WTC11 (cell line): ENCODE measurements at regions not wholly inside any gene's neighbourhood (a gene's known extent, or its start where the extent isn't known, plus 50 kb on each side); places are given as distances from the start of the nearest gene placed in this dataset.

Experiments
- ATAC-seq: fragments of 200-7000 bp; cut with Tn5 transposase; 2 replicates; pipeline ENCODE4 v1.10.0; 2021; ENCODE audit warnings: mild to moderate bottlenecking, moderate library complexity
- CTCF ChIA-PET: fragments of 300-600 bp; sonication (Branson Sonifier 250); formaldehyde crosslinking; loops from one replicate; lab custom pipeline; 2021; ENCODE audit warnings: antibody characterized with exemption; lab: Charles Lee
- POLR2A ChIA-PET: fragments of 350-600 bp; sonication (Branson Sonifier 250); formaldehyde crosslinking; loops from one replicate; lab custom pipeline; 2021; ENCODE audit warnings: antibody characterized with exemption; lab: Charles Lee
- DNase-seq: peaks from one replicate; pipeline ENCODE4 v3.0.0; 2021; ENCODE audit warnings: low spot score
- H3K27ac Mint-ChIP-seq: 2 replicates; pipeline ENCODE4 v1.8.0; 2021; ENCODE audit warnings: mixed read lengths
- H3K27me3 Mint-ChIP-seq: 2 replicates; pipeline ENCODE4 v1.8.0; 2021; ENCODE audit warnings: low read depth, mild to moderate bottlenecking, moderate library complexity, mixed read lengths
- H3K36me3 Mint-ChIP-seq: 2 replicates; pipeline ENCODE4 v1.8.0; 2021; ENCODE audit warnings: mixed read lengths
- H3K4me1 Mint-ChIP-seq: 2 replicates; pipeline ENCODE4 v1.8.0; 2022; ENCODE audit warnings: mixed read lengths
- H3K4me3 Mint-ChIP-seq: 2 replicates; pipeline ENCODE4 v1.8.0; 2021; ENCODE audit warnings: mild to moderate bottlenecking, moderate library complexity, mixed read lengths
- H3K9me3 Mint-ChIP-seq: 2 replicates; pipeline ENCODE4 v1.8.0; 2021; ENCODE audit warnings: mixed read lengths
- ATF1 ChIP-seq: sonication (generic); formaldehyde crosslinking; IDR thresholded peaks from 2 replicates; pipeline ENCODE4 v1.8.1; 2023; ENCODE audit warnings: mild to moderate bottlenecking, moderate library complexity, missing genetic modification reagents
- CREM ChIP-seq: sonication (generic); formaldehyde crosslinking; IDR thresholded peaks from 2 replicates; pipeline ENCODE4 v1.8.1; 2022; ENCODE audit warnings: mild to moderate bottlenecking, missing genetic modification reagents, moderate library complexity
- FOXJ3 ChIP-seq: sonication (generic); formaldehyde crosslinking; IDR thresholded peaks from 2 replicates; pipeline ENCODE4 v1.9.0; 2021; ENCODE audit warnings: missing genetic modification reagents, mild to moderate bottlenecking, borderline replicate concordance
- FOXK1 ChIP-seq: sonication (generic); formaldehyde crosslinking; IDR thresholded peaks from 2 replicates; pipeline ENCODE4 v1.8.0; 2022; ENCODE audit warnings: mild to moderate bottlenecking, moderate library complexity, missing genetic modification reagents
- FOXP1 ChIP-seq: sonication (generic); formaldehyde crosslinking; IDR thresholded peaks from 2 replicates; pipeline ENCODE4 v1.8.0; 2022; ENCODE audit warnings: missing genetic modification reagents, mild to moderate bottlenecking, moderate library complexity, borderline replicate concordance
- IRF1 ChIP-seq: sonication (generic); formaldehyde crosslinking; IDR thresholded peaks from 2 replicates; pipeline ENCODE4 v1.8.0; 2023; ENCODE audit warnings: missing genetic modification reagents
- IRF2 ChIP-seq: sonication (generic); formaldehyde crosslinking; IDR thresholded peaks from 2 replicates; pipeline ENCODE4 v1.8.0; 2022; ENCODE audit warnings: low read depth, missing genetic modification reagents, borderline replicate concordance
- NR1H2 ChIP-seq: sonication (generic); formaldehyde crosslinking; IDR thresholded peaks from 2 replicates; pipeline ENCODE4 v1.9.0; 2021; ENCODE audit warnings: mild to moderate bottlenecking, moderate library complexity, missing genetic modification reagents
- PRRX2 ChIP-seq: fragments of 250-450 bp; sonication (Bioruptor Pico); IDR thresholded peaks from 2 replicates; pipeline ENCODE4 v1.8.0; 2021; ENCODE audit warnings: mild to moderate bottlenecking
- RELA ChIP-seq: sonication (generic); formaldehyde crosslinking; IDR thresholded peaks from 2 replicates; pipeline ENCODE4 v1.8.1; 2022; ENCODE audit warnings: missing genetic modification reagents, mild to moderate bottlenecking, borderline replicate concordance
- ZNF121 ChIP-seq: sonication (generic); formaldehyde crosslinking; IDR thresholded peaks from 2 replicates; pipeline ENCODE4 v1.8.0; 2023; ENCODE audit warnings: missing genetic modification reagents
- ZNF219 ChIP-seq: sonication (generic); formaldehyde crosslinking; IDR thresholded peaks from 2 replicates; pipeline ENCODE4 v1.8.0; 2023; ENCODE audit warnings: missing genetic modification reagents, mild to moderate bottlenecking, borderline replicate concordance
- ZSCAN18 ChIP-seq: fragments of 250-450 bp; sonication (Bioruptor Pico); IDR thresholded peaks from 2 replicates; pipeline ENCODE4 v2.1.2; 2022; ENCODE audit warnings: mild to moderate bottlenecking, moderate library complexity
- TF ChIP-seq, protein P1 (sequence below): sonication (generic); formaldehyde crosslinking; IDR thresholded peaks from 2 replicates; pipeline ENCODE4 v1.8.1; 2023; ENCODE audit warnings: mild to moderate bottlenecking, missing genetic modification reagents, moderate library complexity
- TF ChIP-seq, protein P2 (sequence below): sonication (generic); formaldehyde crosslinking; IDR thresholded peaks from 2 replicates; pipeline ENCODE4 v1.8.1; 2023; ENCODE audit warnings: mild to moderate bottlenecking, missing genetic modification reagents
- TF ChIP-seq, protein P3 (sequence below): fragments of 200-600 bp; IDR thresholded peaks from 2 replicates; pipeline ENCODE4 v1.8.0; 2022; ENCODE audit warnings: antibody characterized with exemption
- TF ChIP-seq, protein P4 (sequence below): sonication (generic); formaldehyde crosslinking; IDR thresholded peaks from 2 replicates; pipeline ENCODE4 v1.8.1; 2022; ENCODE audit warnings: missing genetic modification reagents, borderline replicate concordance
- TF ChIP-seq, protein P5 (sequence below): sonication (generic); formaldehyde crosslinking; IDR thresholded peaks from 2 replicates; pipeline ENCODE4 v1.8.0; 2022; ENCODE audit warnings: mild to moderate bottlenecking, missing genetic modification reagents

GRCh38 chr1:98133131-98133530, 212.3 kb upstream of the DPYD start:
- Mint-ChIP-seq H3K4me3 (no peak overlapping the region), H3K9me3 (no peaks in the 10 kb centered on the region)

GRCh38 chr1:98130408-98130807, 209.6 kb upstream of the DPYD start:
- ChIA-PET CTCF (no interaction called here), POLR2A (no interaction called here)
- ATAC-seq = no peak
- no peaks in the 10 kb centered on the region for H3K27me3 Mint-ChIP-seq
- DNase-seq = no peak
- H3K9me3 Mint-ChIP-seq = no peaks in the 10 kb centered on the region
- no peaks in the 10 kb centered on the region for H3K36me3 Mint-ChIP-seq
- H3K4me3 Mint-ChIP-seq = no peak overlapping the region
- no peak overlapping the region for H3K27ac Mint-ChIP-seq
- no peaks in the 10 kb centered on the region for H3K4me1 Mint-ChIP-seq
- TF ChIP-seq, protein P1, sequence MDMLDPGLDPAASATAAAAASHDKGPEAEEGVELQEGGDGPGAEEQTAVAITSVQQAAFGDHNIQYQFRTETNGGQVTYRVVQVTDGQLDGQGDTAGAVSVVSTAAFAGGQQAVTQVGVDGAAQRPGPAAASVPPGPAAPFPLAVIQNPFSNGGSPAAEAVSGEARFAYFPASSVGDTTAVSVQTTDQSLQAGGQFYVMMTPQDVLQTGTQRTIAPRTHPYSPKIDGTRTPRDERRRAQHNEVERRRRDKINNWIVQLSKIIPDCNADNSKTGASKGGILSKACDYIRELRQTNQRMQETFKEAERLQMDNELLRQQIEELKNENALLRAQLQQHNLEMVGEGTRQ (CRISPR knock-in tag) = no peak
- TF ChIP-seq, protein P2, sequence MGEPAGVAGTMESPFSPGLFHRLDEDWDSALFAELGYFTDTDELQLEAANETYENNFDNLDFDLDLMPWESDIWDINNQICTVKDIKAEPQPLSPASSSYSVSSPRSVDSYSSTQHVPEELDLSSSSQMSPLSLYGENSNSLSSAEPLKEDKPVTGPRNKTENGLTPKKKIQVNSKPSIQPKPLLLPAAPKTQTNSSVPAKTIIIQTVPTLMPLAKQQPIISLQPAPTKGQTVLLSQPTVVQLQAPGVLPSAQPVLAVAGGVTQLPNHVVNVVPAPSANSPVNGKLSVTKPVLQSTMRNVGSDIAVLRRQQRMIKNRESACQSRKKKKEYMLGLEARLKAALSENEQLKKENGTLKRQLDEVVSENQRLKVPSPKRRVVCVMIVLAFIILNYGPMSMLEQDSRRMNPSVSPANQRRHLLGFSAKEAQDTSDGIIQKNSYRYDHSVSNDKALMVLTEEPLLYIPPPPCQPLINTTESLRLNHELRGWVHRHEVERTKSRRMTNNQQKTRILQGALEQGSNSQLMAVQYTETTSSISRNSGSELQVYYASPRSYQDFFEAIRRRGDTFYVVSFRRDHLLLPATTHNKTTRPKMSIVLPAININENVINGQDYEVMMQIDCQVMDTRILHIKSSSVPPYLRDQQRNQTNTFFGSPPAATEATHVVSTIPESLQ (CRISPR knock-in tag) = no peak
- TF ChIP-seq PRRX2 (CRISPR knock-in tag) (no peak), ATF1 (CRISPR knock-in tag) (no peak), FOXK1 (no peak), CREM (CRISPR knock-in tag) (no peak), FOXJ3 (CRISPR knock-in tag) (no peak), RELA (CRISPR knock-in tag) (no peak), ZNF121 (CRISPR knock-in tag) (no peak)
- TF ChIP-seq, protein P3, sequence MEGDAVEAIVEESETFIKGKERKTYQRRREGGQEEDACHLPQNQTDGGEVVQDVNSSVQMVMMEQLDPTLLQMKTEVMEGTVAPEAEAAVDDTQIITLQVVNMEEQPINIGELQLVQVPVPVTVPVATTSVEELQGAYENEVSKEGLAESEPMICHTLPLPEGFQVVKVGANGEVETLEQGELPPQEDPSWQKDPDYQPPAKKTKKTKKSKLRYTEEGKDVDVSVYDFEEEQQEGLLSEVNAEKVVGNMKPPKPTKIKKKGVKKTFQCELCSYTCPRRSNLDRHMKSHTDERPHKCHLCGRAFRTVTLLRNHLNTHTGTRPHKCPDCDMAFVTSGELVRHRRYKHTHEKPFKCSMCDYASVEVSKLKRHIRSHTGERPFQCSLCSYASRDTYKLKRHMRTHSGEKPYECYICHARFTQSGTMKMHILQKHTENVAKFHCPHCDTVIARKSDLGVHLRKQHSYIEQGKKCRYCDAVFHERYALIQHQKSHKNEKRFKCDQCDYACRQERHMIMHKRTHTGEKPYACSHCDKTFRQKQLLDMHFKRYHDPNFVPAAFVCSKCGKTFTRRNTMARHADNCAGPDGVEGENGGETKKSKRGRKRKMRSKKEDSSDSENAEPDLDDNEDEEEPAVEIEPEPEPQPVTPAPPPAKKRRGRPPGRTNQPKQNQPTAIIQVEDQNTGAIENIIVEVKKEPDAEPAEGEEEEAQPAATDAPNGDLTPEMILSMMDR = no peak
- TF ChIP-seq, protein P4, sequence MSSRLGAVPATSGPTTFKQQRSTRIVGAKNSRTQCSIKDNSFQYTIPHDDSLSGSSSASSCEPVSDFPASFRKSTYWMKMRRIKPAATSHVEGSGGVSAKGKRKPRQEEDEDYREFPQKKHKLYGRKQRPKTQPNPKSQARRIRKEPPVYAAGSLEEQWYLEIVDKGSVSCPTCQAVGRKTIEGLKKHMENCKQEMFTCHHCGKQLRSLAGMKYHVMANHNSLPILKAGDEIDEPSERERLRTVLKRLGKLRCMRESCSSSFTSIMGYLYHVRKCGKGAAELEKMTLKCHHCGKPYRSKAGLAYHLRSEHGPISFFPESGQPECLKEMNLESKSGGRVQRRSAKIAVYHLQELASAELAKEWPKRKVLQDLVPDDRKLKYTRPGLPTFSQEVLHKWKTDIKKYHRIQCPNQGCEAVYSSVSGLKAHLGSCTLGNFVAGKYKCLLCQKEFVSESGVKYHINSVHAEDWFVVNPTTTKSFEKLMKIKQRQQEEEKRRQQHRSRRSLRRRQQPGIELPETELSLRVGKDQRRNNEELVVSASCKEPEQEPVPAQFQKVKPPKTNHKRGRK (CRISPR knock-in tag) = no peak
- TF ChIP-seq, protein P5, sequence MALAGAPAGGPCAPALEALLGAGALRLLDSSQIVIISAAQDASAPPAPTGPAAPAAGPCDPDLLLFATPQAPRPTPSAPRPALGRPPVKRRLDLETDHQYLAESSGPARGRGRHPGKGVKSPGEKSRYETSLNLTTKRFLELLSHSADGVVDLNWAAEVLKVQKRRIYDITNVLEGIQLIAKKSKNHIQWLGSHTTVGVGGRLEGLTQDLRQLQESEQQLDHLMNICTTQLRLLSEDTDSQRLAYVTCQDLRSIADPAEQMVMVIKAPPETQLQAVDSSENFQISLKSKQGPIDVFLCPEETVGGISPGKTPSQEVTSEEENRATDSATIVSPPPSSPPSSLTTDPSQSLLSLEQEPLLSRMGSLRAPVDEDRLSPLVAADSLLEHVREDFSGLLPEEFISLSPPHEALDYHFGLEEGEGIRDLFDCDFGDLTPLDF = no peak

More at GRCh38 chr1:98133131-98133530, 212.3 kb upstream of the DPYD start:
- Mint-ChIP-seq H3K36me3 (no peaks in the 10 kb centered on the region), H3K27me3 (no peaks in the 10 kb centered on the region), H3K4me1 (no peaks in the 10 kb centered on the region), H3K27ac (no peak overlapping the region)
- CTCF ChIA-PET = no interaction called here
- DNase-seq (no peak), ATAC-seq (no peak)
- POLR2A ChIA-PET = no interaction called here
- no peak for TF ChIP-seq IRF2 (CRISPR knock-in tag)
- no peak for TF ChIP-seq ZSCAN18 (CRISPR knock-in tag)
- TF ChIP-seq FOXP1 (CRISPR knock-in tag) = no peak
- TF ChIP-seq, protein P5 = no peak
- TF ChIP-seq, protein P2 (CRISPR knock-in tag) = no peak
- TF ChIP-seq ZNF219 = no peak
- TF ChIP-seq ATF1 (CRISPR knock-in tag) = no peak
- no peak for TF ChIP-seq RELA (CRISPR knock-in tag)
- TF ChIP-seq ZNF121 (CRISPR knock-in tag) = no peak
- no peak for TF ChIP-seq NR1H2
- TF ChIP-seq IRF1 (CRISPR knock-in tag) = no peak
